Stomach smooth muscle (tissue), 2 donors: ENCODE measurements at regions not wholly inside any gene's neighbourhood (a gene's known extent, or its start where the extent isn't known, plus 50 kb on each side); places are given as distances from the start of the nearest gene placed in this dataset.

Experiments
- H3K27ac ChIP-seq: one replicate; pipeline ENCODE4 v1.7.0; 2013; ENCODE audit warnings: mild to moderate bottlenecking, low read length, inconsistent platforms
- H3K27me3 ChIP-seq, 2 donors: one replicate each; pipeline ENCODE4 v1.7.0; 2013; ENCODE audit warnings: low read length in 2 of 2; ENCODE audit not compliant: insufficient read depth in 2 of 2, control insufficient read depth in 1 of 2
- H3K36me3 ChIP-seq, 2 donors: one replicate each; pipeline ENCODE4 v1.7.0; 2013; ENCODE audit warnings: low read length in 2 of 2; ENCODE audit not compliant: control insufficient read depth in 2 of 2, insufficient read depth in 2 of 2
- H3K4me1 ChIP-seq: one replicate; pipeline ENCODE4 v1.7.0; 2013; ENCODE audit warnings: low read length; ENCODE audit not compliant: control insufficient read depth, insufficient read depth
- H3K4me3 ChIP-seq, 2 donors: one replicate each; pipeline ENCODE4 v1.7.0; 2013; ENCODE audit warnings: low read length in 2 of 2
- H3K9ac ChIP-seq, 2 donors: one replicate each; pipeline ENCODE4 v1.7.0; 2013; ENCODE audit warnings: low read length in 2 of 2, mild to moderate bottlenecking in 1 of 2
- H3K9me3 ChIP-seq, 2 donors: one replicate each; pipeline ENCODE4 v1.7.0; 2013; ENCODE audit warnings: low read length in 2 of 2; ENCODE audit not compliant: control insufficient read depth in 2 of 2
- donor health status: healthy.
- donor health status: Pancreatic carcinoma.

DNA sequence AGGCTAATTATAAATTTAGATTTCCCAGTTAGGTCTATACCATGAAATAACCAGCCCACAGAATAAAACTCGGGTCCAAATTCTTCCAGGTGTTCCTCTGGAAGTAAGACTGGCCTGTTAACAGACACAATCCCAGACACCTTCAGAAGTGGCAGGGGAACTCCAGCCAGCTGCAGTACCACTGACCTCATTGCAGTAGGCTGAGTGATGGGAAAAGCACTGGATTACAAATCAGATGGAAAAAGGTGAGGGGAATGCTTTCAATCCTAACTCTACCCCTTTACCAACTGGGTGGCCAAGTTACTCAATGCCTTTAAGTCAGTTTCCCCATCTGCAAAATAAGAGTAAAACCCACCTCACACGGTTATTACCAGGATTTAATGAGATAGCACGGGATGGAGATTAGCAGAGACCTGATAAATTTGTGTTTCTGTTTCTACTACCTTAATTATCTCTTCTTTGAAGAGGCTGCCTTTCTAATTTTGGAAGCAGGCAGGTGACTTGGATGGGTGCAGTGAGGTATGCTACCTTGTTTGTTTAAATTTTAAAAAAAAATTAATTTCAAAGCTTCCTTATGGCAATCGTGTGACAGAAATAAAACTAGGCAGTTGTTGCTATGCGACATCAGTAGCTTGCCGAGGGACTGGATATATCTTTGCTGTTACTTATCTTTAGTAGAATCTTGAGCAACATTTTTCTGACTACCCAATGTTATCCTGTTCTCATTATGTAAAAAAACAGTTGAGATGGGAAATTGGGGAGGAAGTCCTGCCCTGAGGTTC lies 167.3 kb upstream of the GRIN2B start:
- no peaks in the 10 kb centered on the region for H3K4me1 ChIP-seq
- H3K9me3 ChIP-seq: no peaks in the 10 kb centered on the region
- no peaks in the 10 kb centered on the region for H3K36me3 ChIP-seq
- no peak overlapping the region for H3K27ac ChIP-seq
- H3K9ac ChIP-seq: no peak overlapping the region
- H3K4me3 ChIP-seq: no peak overlapping the region
- H3K27me3 ChIP-seq: no peaks in the 10 kb centered on the region

DNA sequence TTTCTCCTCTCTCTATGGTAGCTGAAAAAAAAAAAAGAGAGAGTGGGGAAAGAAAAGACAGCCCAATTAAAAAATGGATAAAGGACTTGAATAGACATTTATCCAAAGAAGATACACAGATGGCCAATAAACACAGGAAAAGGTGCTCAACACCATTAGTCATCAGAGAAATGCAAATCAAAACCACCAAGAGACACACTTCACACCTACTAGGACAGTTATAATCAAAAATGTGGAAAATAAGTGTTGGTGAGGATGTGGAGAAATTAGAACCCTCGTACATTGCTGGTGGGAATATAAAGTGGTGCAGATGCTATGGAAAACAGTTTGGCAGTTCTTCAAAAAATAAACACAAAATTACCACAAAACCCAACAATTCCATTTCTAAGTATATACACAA lies 172.4 kb upstream of the GRIN2B start:
- Histone ChIP-seq H3K4me1 (no peaks in the 10 kb centered on the region), H3K9me3 (no peaks in the 10 kb centered on the region), H3K27me3 (no peaks in the 10 kb centered on the region), H3K9ac (no peak overlapping the region), H3K27ac (no peak overlapping the region), H3K36me3 (no peaks in the 10 kb centered on the region), H3K4me3 (no peak overlapping the region)

DNA sequence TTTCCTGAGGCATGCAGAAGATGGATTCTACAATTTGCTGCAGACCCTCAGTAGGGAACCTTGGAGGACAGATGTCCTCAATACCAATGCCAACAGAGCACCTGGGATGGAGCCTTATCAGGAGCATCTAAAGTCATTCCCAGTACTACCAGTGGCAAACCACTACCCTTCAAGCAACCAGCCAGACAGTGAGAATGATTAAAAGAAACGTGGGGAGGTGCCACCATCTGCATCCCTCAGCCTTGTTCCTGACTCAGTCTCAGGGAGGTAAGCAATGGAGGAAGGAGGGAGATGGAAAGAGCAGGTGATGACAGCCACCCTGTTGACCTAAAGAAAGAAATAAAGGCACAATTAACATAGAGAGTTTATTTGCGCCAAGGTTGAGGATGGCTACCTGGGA lies 175.2 kb upstream of the GRIN2B start:
- no peaks in the 10 kb centered on the region for H3K36me3 ChIP-seq
- no peak overlapping the region for H3K27ac ChIP-seq
- H3K4me1 ChIP-seq: no peaks in the 10 kb centered on the region
- no peaks in the 10 kb centered on the region for H3K27me3 ChIP-seq
- H3K4me3 ChIP-seq: no peak overlapping the region
- no peak overlapping the region for H3K9ac ChIP-seq
- no peaks in the 10 kb centered on the region for H3K9me3 ChIP-seq

DNA sequence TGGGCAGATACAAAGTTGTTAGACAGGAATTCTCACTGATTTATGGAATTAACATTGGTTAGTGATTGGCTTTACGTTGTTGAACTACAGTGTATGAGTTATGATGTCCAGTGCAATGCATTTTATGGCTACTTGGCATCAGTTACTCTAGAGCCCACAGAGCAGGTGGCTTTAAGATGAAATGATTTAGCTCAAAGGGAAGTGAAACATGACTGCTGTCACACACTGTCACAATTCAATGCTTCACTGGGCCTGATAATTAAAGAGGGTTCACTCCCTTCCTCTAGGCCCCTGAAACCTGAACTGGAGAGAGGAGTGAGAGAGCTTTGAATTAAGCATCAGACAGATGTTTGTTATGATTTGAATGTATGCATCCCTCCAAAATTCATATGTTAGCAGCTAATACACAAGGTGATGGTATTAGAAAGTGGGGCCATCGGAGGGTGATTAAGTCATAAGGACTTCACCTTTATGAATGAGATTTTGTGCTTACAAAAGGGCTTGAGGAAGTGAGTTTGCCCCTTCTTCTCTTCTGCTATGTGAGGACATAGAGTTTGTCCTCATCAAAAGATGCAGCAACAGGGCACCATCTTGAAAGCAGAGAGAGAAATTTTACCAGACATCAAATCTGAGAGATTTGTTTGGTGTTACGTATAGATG lies 175.8 kb upstream of the GRIN2B start:
- Histone ChIP-seq H3K27ac (no peak overlapping the region), H3K9ac (no peak overlapping the region), H3K4me1 (no peaks in the 10 kb centered on the region), H3K4me3 (no peak overlapping the region), H3K27me3 (no peaks in the 10 kb centered on the region), H3K36me3 (no peaks in the 10 kb centered on the region), H3K9me3 (no peaks in the 10 kb centered on the region)

DNA sequence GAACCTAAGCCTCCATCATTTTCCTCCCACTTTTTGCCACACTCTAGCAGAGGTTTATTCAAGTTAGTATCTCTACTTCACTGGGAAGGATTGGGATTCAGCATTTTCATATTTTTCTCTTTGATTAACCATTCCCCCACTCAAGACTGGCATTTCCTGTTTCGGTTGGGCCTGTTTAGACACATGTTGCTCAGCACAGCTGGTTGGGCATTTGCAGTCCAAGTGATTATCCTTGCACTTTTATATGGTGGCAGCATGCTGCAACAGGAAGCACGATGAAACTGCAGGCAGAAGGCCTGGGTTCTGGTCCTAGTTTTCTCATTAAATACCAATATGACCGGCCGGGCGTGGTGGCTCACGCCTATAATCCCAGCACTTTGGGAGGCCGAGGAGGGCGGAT lies 182.9 kb upstream of the GRIN2B start:
- Histone ChIP-seq H3K4me1 (no peaks in the 10 kb centered on the region), H3K36me3 (no peaks in the 10 kb centered on the region), H3K27ac (no peak overlapping the region), H3K4me3 (no peak overlapping the region), H3K9ac (no peak overlapping the region), H3K9me3 (no peaks in the 10 kb centered on the region), H3K27me3 (no peaks in the 10 kb centered on the region)

DNA sequence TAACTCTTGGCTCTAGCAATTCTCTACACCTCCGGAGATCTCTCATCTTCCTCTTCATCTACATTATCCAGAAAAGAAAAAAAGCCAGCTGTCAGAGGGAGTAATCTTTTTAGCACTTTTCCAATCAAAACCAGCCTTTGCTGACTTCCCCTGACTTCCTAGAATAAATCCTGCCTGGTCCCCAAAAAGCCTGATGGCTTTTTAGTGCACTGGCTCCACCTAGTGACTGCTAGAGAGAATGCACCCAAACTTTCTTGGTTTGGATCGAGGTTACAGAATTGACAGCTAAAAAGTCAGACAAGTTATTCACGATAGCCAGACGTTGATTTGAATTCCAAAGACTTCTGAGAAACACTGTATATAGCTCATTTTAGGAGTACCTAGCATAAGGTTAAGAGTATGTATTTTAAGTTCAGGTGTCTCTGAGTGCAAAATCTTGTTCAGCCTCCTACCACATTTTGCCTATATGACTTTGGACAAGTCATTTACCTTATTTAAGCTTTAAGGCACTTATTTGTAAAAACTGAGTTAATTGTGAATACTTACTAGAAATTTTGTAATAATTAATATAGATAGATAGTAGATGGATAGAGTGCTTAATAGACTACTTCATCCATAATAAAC lies 185.7 kb upstream of the GRIN2B start:
- Histone ChIP-seq H3K27me3 (no peaks in the 10 kb centered on the region), H3K9me3 (no peaks in the 10 kb centered on the region), H3K9ac (no peak overlapping the region), H3K4me1 (no peaks in the 10 kb centered on the region), H3K4me3 (no peak overlapping the region), H3K27ac (no peak overlapping the region), H3K36me3 (no peaks in the 10 kb centered on the region)

DNA sequence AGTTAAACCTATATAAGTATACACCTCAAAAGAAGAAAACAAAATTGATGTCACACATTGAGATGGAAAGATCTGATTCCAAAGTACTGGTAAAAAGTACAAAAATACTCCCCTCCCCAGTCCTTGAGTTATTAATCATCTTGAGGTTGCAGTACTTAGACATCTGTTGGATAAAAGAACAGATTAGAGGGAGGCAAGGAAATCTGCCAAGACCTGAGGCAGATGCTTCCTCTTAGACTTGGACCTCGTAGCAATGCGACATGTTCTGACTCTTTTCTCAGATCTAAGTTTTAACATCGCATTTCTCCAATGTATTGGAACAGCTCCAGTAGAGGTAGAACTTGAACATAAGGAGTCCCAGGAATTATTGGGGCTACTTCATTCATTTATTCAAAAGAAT lies 187.9 kb upstream of the GRIN2B start:
- no peaks in the 10 kb centered on the region for H3K4me1 ChIP-seq
- H3K4me3 ChIP-seq: no peak overlapping the region
- H3K27ac ChIP-seq: no peak overlapping the region

DNA sequence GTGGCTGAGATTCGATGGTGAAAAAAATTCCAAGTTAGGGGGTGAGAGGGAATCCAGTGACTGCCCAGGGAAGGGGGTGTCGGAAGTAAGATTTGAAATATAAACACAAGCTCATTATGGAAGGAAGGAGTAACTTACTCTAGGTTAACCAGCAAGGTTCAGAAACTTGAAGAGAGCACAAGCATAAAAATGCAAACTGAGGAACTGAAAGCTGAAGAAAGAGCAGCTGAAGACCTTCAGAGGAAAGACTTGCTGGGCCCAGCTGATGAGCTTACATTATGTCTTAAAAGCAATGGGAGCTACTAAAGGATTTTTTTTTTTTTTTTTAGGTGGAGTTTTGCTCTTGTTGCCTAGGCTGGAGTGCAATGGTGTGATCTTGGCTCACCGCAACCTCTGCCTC lies 189.7 kb upstream of the GRIN2B start:
- Histone ChIP-seq H3K4me1 (no peaks in the 10 kb centered on the region), H3K9me3 (no peaks in the 10 kb centered on the region), H3K27me3 (no peaks in the 10 kb centered on the region), H3K4me3 (no peak overlapping the region), H3K27ac (no peak overlapping the region), H3K9ac (no peak overlapping the region), H3K36me3 (no peaks in the 10 kb centered on the region)

More for the DNA sequence above, 187.9 kb upstream of the GRIN2B start:
- H3K36me3 ChIP-seq: no peaks in the 10 kb centered on the region
- no peaks in the 10 kb centered on the region for H3K27me3 ChIP-seq
- no peak overlapping the region for H3K9ac ChIP-seq
- H3K9me3 ChIP-seq: no peaks in the 10 kb centered on the region

DNA sequence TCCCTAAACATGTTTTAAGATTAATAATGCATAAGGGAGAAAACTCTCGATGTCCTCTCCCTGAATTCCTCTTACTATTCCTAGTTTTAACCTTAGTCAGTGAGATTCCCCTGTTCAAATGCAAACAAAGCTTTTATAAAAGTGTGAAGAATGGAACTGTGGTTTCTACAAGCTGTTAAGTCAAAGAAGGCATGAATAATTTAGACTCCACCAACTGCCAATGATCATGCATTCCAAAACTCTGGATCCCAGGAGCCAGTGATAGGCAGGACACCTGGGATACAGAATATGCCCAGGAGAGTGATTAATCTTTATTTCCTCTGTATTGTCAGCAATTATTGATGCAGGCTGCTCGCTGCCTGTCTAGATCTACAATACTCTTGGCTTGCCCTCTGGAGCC lies 190.3 kb upstream of the ATF7IP start:
- Histone ChIP-seq H3K9me3 (no peaks in the 10 kb centered on the region), H3K4me1 (no peaks in the 10 kb centered on the region), H3K4me3 (no peak overlapping the region), H3K27ac (no peak overlapping the region), H3K36me3 (no peaks in the 10 kb centered on the region), H3K27me3 (no peaks in the 10 kb centered on the region), H3K9ac (no peak overlapping the region)

DNA sequence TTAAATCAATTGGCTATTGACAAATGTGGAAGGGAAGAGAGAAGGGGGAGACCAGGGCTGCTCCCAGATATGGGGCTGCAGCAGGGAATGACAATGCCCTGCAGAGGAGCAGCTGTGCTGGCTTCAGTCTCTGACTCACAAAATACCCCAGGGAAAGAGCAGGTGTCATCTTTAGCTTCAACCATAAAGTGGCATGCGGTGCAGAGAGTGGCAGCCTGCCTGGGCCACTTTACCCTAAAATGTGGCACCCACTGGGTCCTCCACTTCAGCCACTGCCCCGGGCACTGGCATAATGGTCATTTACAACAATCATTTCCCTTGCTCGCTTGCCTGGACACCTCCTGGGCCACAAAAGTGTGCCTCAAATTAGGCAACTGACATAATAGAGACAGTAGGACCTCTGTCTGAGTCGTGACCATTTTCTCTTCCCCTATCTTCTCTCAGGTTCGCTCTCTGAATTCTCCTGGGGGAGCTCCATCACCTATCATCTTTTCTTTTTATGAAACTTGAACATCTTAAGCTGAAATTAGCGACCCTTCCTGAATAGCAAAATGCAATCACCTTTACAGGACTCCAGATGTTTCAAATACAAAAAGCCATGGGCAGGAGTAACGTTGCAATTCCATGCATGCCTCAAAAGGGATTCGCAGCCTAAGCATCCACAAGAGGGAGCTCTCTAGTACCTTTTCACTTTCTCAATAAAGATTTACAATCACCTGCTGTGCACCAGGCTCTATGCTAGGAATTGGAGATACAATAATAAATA lies 179.9 kb upstream of the ATF7IP start:
- H3K4me1 ChIP-seq: no peaks in the 10 kb centered on the region
- H3K27me3 ChIP-seq: peaks cover 0 to 3% of the 10 kb centered on the region in 2 donors
- H3K27ac ChIP-seq: no peak overlapping the region
- H3K4me3 ChIP-seq: no peak overlapping the region
- H3K9ac ChIP-seq: no peak overlapping the region
- no peaks in the 10 kb centered on the region for H3K9me3 ChIP-seq
- H3K36me3 ChIP-seq: no peaks in the 10 kb centered on the region
